ENCODE measurements at regions not wholly inside any gene's neighbourhood (a gene's known extent, or its start where the extent isn't known, plus 50 kb on each side); places are given as distances from the start of the nearest gene placed in this dataset.
"Not testable (repeated sequence)": the region's sequence is repeated elsewhere in the genome, so short reads cannot be mapped to it uniquely, and the experiment has no call there.

- no peak for DNase-seq
These were observed 666.9 kb upstream of the INTU start for GRCh38 chr4:126965877-126966276.

- no peak for DNase-seq
These were observed 663.2 kb upstream of the INTU start for GRCh38 chr4:126969360-126970235.

GRCh38 chr4:126973201-126973600 lies 659.6 kb upstream of the INTU start:
- DNase-seq, result no peak

- DNase-seq, result no peak
These were observed 655.7 kb upstream of the INTU start for GRCh38 chr4:126976850-126977632.

- no peak for DNase-seq
These were observed 646.8 kb upstream of the INTU start for GRCh38 chr4:126986005-126986404.

GRCh38 chr4:126986828-126987227 lies 645.9 kb upstream of the INTU start:
- DNase-seq, result no peak

- DNase-seq, result no peak
These were observed 640.8 kb upstream of the INTU start for GRCh38 chr4:126991965-126992364.

GRCh38 chr4:126992910-126993309 lies 639.8 kb upstream of the INTU start:
- no peak for DNase-seq

GRCh38 chr4:126993351-126993750 lies 639.4 kb upstream of the INTU start:
- DNase-seq, result no peak

GRCh38 chr4:126995235-126995634 lies 637.5 kb upstream of the INTU start:
- no peak for DNase-seq

- no peak for DNase-seq
These were observed 632.6 kb upstream of the INTU start for GRCh38 chr4:127000110-127000509.

GRCh38 chr4:127000846-127001245 lies 631.9 kb upstream of the INTU start:
- DNase-seq, result no peak

GRCh38 chr4:127001933-127002332 lies 630.8 kb upstream of the INTU start:
- no peak for DNase-seq

- DNase-seq, result no peak
These were observed 626.3 kb upstream of the INTU start for GRCh38 chr4:127006446-127006877.

- no peak for DNase-seq
These were observed 625.5 kb upstream of the INTU start for GRCh38 chr4:127007305-127007704.

- DNase-seq, result no peak
These were observed 620.2 kb upstream of the INTU start for GRCh38 chr4:127012549-127012948.

GRCh38 chr4:127015667-127016117 lies 617.1 kb upstream of the INTU start:
- DNase-seq, result no peak

GRCh38 chr4:127018381-127018780 lies 614.4 kb upstream of the INTU start:
- DNase-seq, result no peak

- DNase-seq, result not testable (repeated sequence)
These were observed 611.9 kb upstream of the INTU start for GRCh38 chr4:127020831-127021230.

- no peak for DNase-seq
These were observed 596.5 kb upstream of the INTU start for GRCh38 chr4:127036296-127036695.

GRCh38 chr4:127045861-127046260 lies 586.9 kb upstream of the INTU start:
- no peak for DNase-seq

GRCh38 chr4:127047930-127048329 lies 584.8 kb upstream of the INTU start:
- DNase-seq, result no peak

- DNase-seq, result no peak
These were observed 584.2 kb upstream of the INTU start for GRCh38 chr4:127048376-127049044.
